ENCODE measurements at regions not wholly inside any gene's neighbourhood (a gene's known extent, or its start where the extent isn't known, plus 50 kb on each side); places are given as distances from the start of the nearest gene placed in this dataset.

DNA sequence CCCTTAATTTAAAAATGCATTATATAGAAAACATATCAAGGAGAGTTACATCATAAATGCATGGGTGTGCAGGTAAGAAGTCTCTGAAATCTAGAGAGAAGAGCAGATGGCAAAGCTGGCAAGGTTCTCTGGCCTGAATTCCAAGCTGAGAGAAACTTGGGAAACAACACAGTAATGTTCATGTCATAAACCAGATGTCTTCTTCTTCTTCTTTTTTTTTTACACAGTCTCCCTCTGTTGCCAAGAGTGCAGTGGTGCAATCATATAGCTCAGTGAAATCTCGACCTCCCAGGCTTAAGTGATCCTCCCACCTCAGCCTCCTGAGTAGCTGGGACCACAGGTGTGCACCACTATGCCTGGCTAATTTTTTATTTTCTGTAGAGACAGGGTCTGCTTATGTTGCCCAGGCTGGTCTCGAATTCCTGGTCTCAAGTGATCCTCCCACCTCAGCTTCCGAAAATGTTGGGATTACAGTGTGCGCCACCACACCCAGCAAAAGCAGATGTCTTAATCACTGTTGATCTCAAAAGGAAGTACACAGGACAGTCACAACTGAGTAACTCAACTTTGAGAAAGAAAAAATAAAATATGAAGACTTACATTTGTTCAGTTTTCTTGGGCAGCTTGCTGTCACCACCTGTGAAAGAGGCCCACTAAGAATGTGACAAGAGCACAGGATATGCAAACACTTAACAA is 77.3 kb downstream of the DNAAF9 start:
- H3K4me3 ChIP-seq = no peak overlapping the region
- H3K36me3 ChIP-seq = peaks cover 70% of the 10 kb centered on the region
- H3K4me1 ChIP-seq = no peaks in the 10 kb centered on the region
- no peak for TF ChIP-seq Cebpa-rat (IDR thresholded peaks at IDR 0.05)
- no peaks in the 10 kb centered on the region for H3K27me3 ChIP-seq
- H3K9me3 ChIP-seq = no peaks in the 10 kb centered on the region
- H3K9ac ChIP-seq = no peak overlapping the region
- no peak overlapping the region for H3K27ac ChIP-seq
- H4K20me1 ChIP-seq = no peaks in the 10 kb centered on the region
- no peak overlapping the region for H3K4me2 ChIP-seq

DNA sequence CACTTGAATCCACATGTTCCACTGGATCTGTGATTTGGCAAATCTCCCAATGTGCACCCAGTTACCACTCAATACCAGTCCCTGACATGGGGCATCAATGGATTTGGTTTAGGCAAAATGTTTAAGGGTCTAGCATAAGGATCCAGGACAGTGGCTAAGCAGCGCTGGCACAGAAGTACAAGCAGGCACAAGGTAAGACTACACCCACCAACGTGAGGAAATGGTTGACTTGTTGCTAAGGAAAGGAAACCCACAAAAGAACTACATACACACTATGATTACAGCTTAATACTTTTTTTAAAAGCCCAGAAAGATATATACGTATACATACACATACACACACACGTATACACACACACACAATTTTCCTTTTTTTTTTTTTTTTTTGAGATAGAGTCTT is 79.0 kb downstream of the DNAAF9 start:
- Histone ChIP-seq H3K36me3 (peaks cover 72% of the 10 kb centered on the region), H3K9me3 (no peaks in the 10 kb centered on the region), H4K20me1 (no peaks in the 10 kb centered on the region), H3K27me3 (no peaks in the 10 kb centered on the region), H3K4me2 (no peak overlapping the region), H3K4me1 (no peaks in the 10 kb centered on the region), H3K27ac (no peak overlapping the region), H3K4me3 (no peak overlapping the region), H3K9ac (no peak overlapping the region)
- no peak for TF ChIP-seq Cebpa-rat (IDR thresholded peaks at IDR 0.05)

DNA sequence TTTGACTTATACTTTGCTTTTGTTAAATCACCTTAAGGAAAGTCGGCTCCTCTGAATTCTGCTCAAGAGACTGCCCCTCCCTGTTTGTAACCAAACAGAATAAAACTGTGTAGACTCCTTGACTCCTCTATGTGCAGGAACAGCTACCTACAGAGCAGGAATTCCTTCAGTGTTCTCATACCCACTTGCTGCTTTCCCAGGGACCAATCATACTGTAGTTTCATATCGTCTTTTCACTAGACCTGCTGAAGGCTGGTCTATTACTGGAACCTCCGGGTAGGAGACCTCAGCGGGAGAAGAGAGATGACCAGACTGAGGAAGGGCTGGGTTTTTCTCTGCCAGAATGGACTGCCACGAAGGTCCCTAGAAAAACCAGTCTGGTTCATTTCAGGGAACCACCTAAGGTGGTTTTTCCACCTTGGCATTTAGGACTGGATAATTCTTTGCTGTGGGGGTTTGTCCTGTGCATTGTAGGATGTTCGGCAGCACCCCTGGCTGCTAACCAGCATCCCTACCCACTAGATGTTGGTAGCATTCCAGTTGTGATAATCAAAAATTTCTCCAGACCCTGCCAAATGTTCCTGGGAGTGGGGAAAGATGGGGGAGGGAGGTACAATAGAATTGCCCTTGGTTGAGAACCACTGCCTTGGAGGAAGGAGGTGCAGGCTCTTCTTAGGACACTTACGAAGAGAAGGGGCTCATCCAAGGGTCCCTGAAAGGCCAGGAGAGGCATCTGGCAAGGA is 80.5 kb downstream of the DNAAF9 start:
- no peaks in the 10 kb centered on the region for H4K20me1 ChIP-seq
- no peak overlapping the region for H3K27ac ChIP-seq
- H3K9me3 ChIP-seq = no peaks in the 10 kb centered on the region
- H3K27me3 ChIP-seq = no peaks in the 10 kb centered on the region
- TF ChIP-seq Cebpa-rat (IDR thresholded peaks at IDR 0.05) = no peak
- H3K4me2 ChIP-seq = no peak overlapping the region
- no peaks in the 10 kb centered on the region for H3K4me1 ChIP-seq
- no peak overlapping the region for H3K9ac ChIP-seq
- H3K4me3 ChIP-seq = no peak overlapping the region
- H3K36me3 ChIP-seq = peaks cover 74% of the 10 kb centered on the region

DNA sequence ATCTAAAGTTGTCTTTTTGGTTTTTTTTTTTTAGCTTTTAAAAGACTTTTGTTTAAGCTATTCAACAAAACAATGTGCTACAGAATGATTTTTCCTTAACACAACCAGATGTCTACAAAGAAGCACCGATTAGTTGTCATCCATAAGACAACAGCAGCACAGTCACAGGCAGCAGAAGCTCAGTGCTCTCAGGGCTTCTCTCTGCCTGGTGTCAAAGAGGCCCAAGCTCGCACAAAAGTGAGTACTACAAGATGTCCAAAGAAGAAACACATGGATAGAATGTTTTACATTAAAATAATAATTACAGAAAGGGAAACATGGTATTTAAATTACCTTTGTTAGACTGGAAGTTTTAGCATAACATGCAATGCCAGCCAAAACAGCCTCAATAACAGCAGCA is 81.6 kb downstream of the DNAAF9 start:
- Histone ChIP-seq H3K4me2 (no peak overlapping the region), H3K36me3 (peaks cover 71% of the 10 kb centered on the region), H3K9ac (no peak overlapping the region), H4K20me1 (no peaks in the 10 kb centered on the region), H3K9me3 (no peaks in the 10 kb centered on the region), H3K4me3 (no peak overlapping the region), H3K27ac (no peak overlapping the region), H3K4me1 (no peaks in the 10 kb centered on the region), H3K27me3 (no peaks in the 10 kb centered on the region)
- TF ChIP-seq Cebpa-rat (IDR thresholded peaks at IDR 0.05) = no peak

DNA sequence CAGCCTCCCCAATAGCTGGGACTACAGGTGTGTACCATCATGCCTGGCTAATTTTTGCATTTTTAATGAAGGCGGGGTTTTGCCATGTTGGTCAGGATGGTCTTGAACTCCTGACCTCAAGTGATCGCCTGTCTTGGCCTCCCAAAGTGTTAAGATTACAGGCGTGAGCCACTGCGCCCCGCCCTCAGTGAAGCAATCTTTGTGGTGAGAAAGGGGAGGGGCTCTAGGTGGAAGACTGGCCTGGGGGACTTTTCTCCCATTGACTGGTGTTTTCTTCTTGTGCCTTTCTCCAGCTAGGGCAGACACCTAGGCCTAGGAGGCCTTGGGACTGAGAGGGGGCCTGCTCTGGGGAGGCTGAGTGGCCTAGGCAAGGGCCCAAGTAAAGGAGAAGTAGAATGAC is 84.1 kb downstream of the DNAAF9 start:
- H3K27ac ChIP-seq = no peak overlapping the region
- no peaks in the 10 kb centered on the region for H3K27me3 ChIP-seq
- no peaks in the 10 kb centered on the region for H4K20me1 ChIP-seq
- H3K4me2 ChIP-seq = no peak overlapping the region
- H3K4me1 ChIP-seq = no peaks in the 10 kb centered on the region
- TF ChIP-seq Cebpa-rat (IDR thresholded peaks at IDR 0.05) = no peak
- H3K9ac ChIP-seq = no peak overlapping the region
- peaks cover 63% of the 10 kb centered on the region for H3K36me3 ChIP-seq
- H3K9me3 ChIP-seq = no peaks in the 10 kb centered on the region
- H3K4me3 ChIP-seq = no peak overlapping the region

DNA sequence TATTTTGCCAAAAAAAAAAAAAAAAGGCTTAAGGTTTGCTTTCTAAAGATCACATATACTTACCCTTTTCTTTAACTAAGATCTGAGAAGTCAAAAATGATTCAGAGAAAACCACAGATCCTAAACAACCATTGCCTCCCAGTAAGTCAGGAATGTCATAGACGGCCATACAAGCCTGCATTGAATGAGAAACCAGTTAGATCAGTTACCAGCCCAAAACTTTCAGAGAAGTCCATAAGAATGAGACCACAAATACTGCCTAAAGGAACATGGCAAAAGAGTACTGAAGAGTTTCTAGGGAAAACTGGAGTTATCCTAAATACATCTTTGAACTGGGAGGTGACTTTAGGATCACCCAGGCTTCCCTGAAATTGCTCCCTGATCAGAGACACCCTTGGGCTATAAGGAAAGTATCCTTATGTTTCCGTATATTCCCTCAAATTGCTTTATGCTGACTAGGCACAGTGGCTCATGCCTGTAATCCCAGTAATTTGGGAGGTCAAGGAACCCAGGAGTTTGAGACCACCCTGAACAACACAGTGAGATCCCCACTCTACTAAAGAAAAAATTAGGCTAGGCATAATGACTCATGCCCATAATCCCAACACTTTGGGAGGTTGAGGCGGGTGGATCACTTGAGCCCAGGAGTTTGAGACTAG is 79.4 kb upstream of the SLC4A11 start:
- Histone ChIP-seq H3K36me3 (peaks cover 74% of the 10 kb centered on the region), H3K27me3 (no peaks in the 10 kb centered on the region), H3K9me3 (no peaks in the 10 kb centered on the region), H3K4me3 (no peak overlapping the region), H3K27ac (no peak overlapping the region), H3K9ac (no peak overlapping the region), H4K20me1 (no peaks in the 10 kb centered on the region), H3K4me1 (no peaks in the 10 kb centered on the region), H3K4me2 (no peak overlapping the region)
- TF ChIP-seq Cebpa-rat (IDR thresholded peaks at IDR 0.05) = no peak

DNA sequence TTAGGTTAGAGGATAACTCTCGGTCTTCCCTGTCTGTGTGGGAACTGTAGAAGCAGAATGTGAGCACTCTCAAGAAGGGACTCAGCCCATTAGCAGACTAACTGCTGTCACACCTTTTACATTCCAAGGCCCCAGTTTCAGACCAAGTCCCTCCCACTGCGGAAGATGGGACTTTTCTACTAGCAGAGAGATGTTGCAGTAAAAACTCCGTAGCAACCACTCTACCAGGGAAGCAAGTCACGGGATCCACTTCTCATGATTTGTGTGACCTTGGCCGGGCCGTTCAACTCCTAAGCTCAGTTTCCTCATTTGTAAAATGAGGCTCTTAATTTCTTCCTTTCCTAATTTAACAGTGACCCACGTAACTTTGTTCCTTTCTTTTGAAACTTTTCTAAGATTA is 77.1 kb upstream of the SLC4A11 start:
- Histone ChIP-seq H3K9ac (no peak overlapping the region), H3K9me3 (no peaks in the 10 kb centered on the region), H3K27ac (no peak overlapping the region), H4K20me1 (no peaks in the 10 kb centered on the region), H3K27me3 (no peaks in the 10 kb centered on the region), H3K4me3 (no peak overlapping the region), H3K4me2 (no peak overlapping the region), H3K36me3 (peaks cover 76% of the 10 kb centered on the region), H3K4me1 (no peaks in the 10 kb centered on the region)
- TF ChIP-seq Cebpa-rat (IDR thresholded peaks at IDR 0.05) = no peak

DNA sequence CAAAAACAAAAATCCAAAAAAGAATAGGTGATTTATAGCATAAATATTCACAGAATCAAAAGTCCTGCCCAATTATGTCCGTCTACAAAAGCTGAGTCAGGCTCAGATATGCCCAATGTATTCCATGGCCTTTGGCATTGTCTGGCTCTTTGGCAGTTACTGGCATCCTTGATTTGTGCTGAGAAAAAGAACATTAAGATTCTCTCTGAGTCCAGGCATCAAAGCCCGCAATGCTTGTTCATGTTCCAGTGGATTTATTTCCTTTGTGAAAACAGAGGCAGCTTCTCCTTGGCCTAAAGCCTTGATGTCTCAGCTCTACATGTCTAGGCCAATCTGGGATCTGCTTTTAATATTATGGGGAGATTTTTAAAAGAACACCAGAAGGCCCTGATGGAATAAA is 76.1 kb upstream of the SLC4A11 start:
- Histone ChIP-seq H4K20me1 (no peaks in the 10 kb centered on the region), H3K27me3 (no peaks in the 10 kb centered on the region), H3K9me3 (no peaks in the 10 kb centered on the region), H3K27ac (no peak overlapping the region), H3K4me3 (no peak overlapping the region), H3K4me1 (no peaks in the 10 kb centered on the region), H3K4me2 (no peak overlapping the region), H3K9ac (no peak overlapping the region), H3K36me3 (peaks cover 81% of the 10 kb centered on the region)
- no peak for TF ChIP-seq Cebpa-rat (IDR thresholded peaks at IDR 0.05)

DNA sequence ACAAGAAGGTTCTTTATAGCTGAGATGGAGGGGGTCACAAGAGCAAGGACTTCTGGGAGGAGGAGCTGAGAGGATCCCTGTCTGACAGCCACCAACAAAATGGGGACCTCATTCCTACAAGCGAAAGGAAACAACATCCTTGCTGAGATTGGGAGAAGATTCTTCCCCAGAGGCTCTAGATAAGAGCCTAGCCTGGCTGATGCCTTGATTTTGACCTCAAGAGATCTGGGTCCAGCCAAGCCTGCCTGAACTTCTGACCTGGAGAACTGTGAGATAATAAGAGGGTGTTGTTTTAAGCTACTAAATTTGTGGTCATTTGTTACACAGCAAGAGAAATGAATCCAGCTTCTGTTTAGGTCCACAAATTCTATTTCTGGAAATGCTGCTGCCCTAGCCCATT is 75.4 kb upstream of the SLC4A11 start:
- H4K20me1 ChIP-seq = no peaks in the 10 kb centered on the region
- H3K4me2 ChIP-seq = no peak overlapping the region
- H3K4me1 ChIP-seq = no peaks in the 10 kb centered on the region
- TF ChIP-seq Cebpa-rat (IDR thresholded peaks at IDR 0.05) = no peak
- H3K36me3 ChIP-seq = peaks cover 82% of the 10 kb centered on the region
- no peaks in the 10 kb centered on the region for H3K9me3 ChIP-seq
- no peaks in the 10 kb centered on the region for H3K27me3 ChIP-seq
- H3K27ac ChIP-seq = no peak overlapping the region
- no peak overlapping the region for H3K9ac ChIP-seq
- no peak overlapping the region for H3K4me3 ChIP-seq

DNA sequence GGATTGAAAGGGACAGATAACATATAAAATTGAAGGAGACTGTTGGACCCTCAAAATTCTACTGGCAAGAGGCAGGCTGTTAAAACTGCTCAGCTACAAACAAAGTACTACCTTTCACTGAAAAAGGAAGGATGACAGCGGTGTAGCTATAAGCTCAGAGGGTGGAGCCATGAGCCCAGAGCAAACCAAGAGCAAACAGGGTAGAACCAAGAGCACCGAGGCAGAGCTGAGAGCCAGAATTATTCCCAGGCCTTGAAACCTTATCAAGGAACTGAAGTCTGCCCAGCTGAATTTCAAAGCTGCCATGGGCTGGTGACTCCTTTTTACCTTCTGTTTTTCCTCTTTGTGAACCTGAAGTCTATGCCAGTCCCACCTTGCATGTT is 74.7 kb upstream of the SLC4A11 start:
- H3K36me3 ChIP-seq = peaks cover 89% of the 10 kb centered on the region
- no peaks in the 10 kb centered on the region for H3K4me1 ChIP-seq
- H3K27me3 ChIP-seq = no peaks in the 10 kb centered on the region
- H3K9ac ChIP-seq = no peak overlapping the region
- H4K20me1 ChIP-seq = no peaks in the 10 kb centered on the region
- no peaks in the 10 kb centered on the region for H3K9me3 ChIP-seq
- TF ChIP-seq Cebpa-rat (IDR thresholded peaks at IDR 0.05) = no peak
- no peak overlapping the region for H3K27ac ChIP-seq
- H3K4me3 ChIP-seq = no peak overlapping the region
- H3K4me2 ChIP-seq = no peak overlapping the region
